Mononuclear cell (primary cell): ENCODE measurements at regions not wholly inside any gene's neighbourhood (a gene's known extent, or its start where the extent isn't known, plus 50 kb on each side); places are given as distances from the start of the nearest gene placed in this dataset.

ENCODE experiments used
- H3K27me3 ChIP-seq: 2 replicates; pipeline ENCODE4 v1.6.0; 2011; ENCODE audit warnings: low read length, control low read depth; ENCODE audit not compliant: insufficient read depth
- H3K4me1 ChIP-seq: 2 replicates; pipeline ENCODE4 v1.5.1; 2011; ENCODE audit warnings: mild to moderate bottlenecking, low read length, control low read depth; ENCODE audit not compliant: insufficient read depth
- H3K4me3 ChIP-seq: 2 replicates; pipeline ENCODE4 v1.5.1; 2011; ENCODE audit warnings: mild to moderate bottlenecking, low read length, moderate library complexity
- H3K9me3 ChIP-seq: 2 replicates; pipeline ENCODE4 v1.5.1; 2011; ENCODE audit warnings: low read depth, mild to moderate bottlenecking, control low read depth, low read length

- no peak overlapping the region for H3K4me3 ChIP-seq
Measured at GRCh38 chr1:198880818-198881597, 242.2 kb downstream of the PTPRC start.

GRCh38 chr1:198883184-198883583 is 244.3 kb downstream of the PTPRC start:
- Histone ChIP-seq H3K9me3 (no peaks in the 10 kb centered on the region), H3K4me3 (no peak overlapping the region), H3K4me1 (peaks cover 11% of the 10 kb centered on the region), H3K27me3 (no peaks in the 10 kb centered on the region)

More at GRCh38 chr1:198880818-198881597, 242.2 kb downstream of the PTPRC start:
- no peaks in the 10 kb centered on the region for H3K9me3 ChIP-seq
- no peaks in the 10 kb centered on the region for H3K27me3 ChIP-seq
- H3K4me1 ChIP-seq = peaks cover 11% of the 10 kb centered on the region

- Histone ChIP-seq H3K9me3 (no peaks in the 10 kb centered on the region), H3K4me3 (no peak overlapping the region), H3K27me3 (no peaks in the 10 kb centered on the region), H3K4me1 (no peaks in the 10 kb centered on the region)
Measured at GRCh38 chr1:198887866-198888265, 249.0 kb downstream of the PTPRC start.

DNA sequence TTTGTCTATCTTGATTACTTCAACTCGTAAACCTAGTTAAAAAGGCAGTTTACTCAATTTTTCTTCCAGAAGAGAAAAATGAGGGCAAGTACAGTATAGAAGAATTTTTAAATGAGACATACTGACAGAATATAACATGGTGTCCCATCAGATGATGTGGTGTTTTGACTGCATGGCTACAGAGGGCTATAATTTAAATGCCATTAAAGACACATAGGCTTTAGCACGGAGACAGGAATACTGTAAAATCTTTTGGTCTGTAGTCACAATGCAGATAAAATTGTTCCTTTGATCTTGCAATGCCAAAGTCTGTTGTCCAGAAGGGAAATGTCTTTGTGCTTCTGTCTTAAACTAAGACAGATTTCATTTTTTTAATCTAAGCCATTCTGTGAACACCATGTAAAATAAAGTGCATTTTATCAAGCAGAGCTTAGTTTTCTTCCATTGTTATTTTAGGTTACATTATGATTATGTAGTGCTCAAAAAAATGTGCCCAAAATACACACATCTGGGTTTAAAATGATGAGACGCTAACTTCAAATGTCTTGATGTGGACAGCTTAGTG is 249.6 kb downstream of the PTPRC start:
- Histone ChIP-seq H3K4me1 (no peaks in the 10 kb centered on the region), H3K27me3 (no peaks in the 10 kb centered on the region), H3K4me3 (no peak overlapping the region)

GRCh38 chr1:198889101-198889500 is 250.3 kb downstream of the PTPRC start:
- H3K27me3 ChIP-seq = no peaks in the 10 kb centered on the region
- H3K4me3 ChIP-seq = no peak overlapping the region
- no peaks in the 10 kb centered on the region for H3K4me1 ChIP-seq
- H3K9me3 ChIP-seq = no peaks in the 10 kb centered on the region

More for the DNA sequence above, 249.6 kb downstream of the PTPRC start:
- H3K9me3 ChIP-seq = no peaks in the 10 kb centered on the region

GRCh38 chr1:198889749-198890148 is 250.9 kb downstream of the PTPRC start:
- Histone ChIP-seq H3K9me3 (no peaks in the 10 kb centered on the region), H3K4me1 (no peaks in the 10 kb centered on the region), H3K4me3 (no peak overlapping the region), H3K27me3 (no peaks in the 10 kb centered on the region)

DNA sequence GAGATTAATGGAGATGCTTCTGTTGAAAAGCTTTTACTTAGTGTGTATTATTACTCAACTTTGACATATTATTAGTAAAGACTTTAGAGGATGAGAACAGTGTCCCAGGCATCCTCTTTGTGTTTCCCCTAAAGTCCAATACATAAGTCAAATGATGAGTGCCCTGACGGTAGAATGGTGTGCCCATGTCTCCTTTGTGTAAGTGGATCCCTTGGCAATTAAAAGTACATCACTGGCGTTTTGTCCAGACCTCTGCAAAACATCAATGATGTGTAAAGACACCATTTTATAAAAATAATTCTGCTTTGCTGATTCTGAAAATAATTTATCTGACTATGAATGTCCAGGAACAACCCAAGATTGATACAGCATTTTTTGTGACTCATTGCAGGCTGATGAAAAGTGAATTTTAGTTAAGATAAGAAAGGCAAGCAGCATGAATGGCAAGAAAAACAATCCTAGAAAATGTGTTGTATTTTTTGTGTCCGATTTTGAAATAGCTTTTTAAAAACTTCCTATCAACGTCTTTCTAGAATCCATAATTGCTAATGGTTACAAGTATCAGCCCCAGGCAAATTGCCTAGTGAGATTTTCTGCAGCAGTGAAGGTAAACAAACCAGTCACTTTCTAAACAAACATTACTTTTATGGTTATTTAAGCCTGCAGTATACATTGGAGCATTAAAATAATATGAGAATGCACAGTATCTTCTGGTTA is 251.5 kb downstream of the PTPRC start:
- Histone ChIP-seq H3K27me3 (no peaks in the 10 kb centered on the region), H3K4me3 (no peak overlapping the region), H3K4me1 (no peaks in the 10 kb centered on the region), H3K9me3 (no peaks in the 10 kb centered on the region)

- no peaks in the 10 kb centered on the region for H3K27me3 ChIP-seq
- no peaks in the 10 kb centered on the region for H3K9me3 ChIP-seq
- H3K4me3 ChIP-seq = no peak overlapping the region
- H3K4me1 ChIP-seq = no peaks in the 10 kb centered on the region
Measured at GRCh38 chr1:198892065-198892464, 253.2 kb downstream of the PTPRC start.

DNA sequence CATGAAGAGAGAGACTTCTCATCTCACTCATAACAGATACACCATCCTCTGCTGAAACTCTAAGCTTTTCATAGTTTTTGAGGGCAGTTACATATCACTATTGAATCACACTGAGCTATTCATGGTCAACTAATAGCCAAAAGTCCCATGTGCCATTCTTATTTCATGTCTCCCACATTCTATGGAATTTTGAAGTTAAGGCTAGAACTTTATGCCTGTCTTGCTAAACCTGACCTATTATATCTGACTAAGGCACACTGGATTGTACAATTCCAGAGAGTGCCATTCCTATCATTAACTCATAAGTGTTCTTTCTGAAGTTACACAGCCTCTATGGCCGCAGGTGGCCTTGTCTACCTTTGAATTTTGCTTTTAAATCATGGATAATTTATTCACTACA is 254.3 kb downstream of the PTPRC start:
- H3K27me3 ChIP-seq = no peaks in the 10 kb centered on the region
- H3K4me1 ChIP-seq = no peaks in the 10 kb centered on the region
- no peak overlapping the region for H3K4me3 ChIP-seq
- no peaks in the 10 kb centered on the region for H3K9me3 ChIP-seq

- Histone ChIP-seq H3K9me3 (no peaks in the 10 kb centered on the region), H3K4me1 (no peaks in the 10 kb centered on the region), H3K27me3 (no peaks in the 10 kb centered on the region), H3K4me3 (no peak overlapping the region)
Measured at GRCh38 chr1:198893763-198894444, 255.1 kb downstream of the PTPRC start.

DNA sequence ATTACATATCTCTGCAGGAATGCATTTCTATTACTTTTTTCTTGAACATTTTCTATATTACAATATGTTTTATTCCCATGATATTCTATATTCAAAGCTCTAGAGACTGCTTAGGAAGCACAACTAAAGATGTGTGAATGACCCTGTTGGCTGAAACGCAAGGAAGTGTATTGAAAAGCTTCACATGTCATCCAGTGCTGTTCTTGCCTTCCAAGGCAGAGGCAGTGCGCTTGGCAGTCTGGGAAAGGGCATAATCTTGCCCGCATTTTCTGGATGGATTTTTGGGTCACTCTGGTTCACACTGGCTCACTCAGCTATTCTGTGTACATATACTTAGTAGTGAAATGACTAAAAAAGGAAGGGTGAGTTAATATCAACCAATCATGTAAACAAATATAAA is 262.4 kb downstream of the PTPRC start:
- Histone ChIP-seq H3K9me3 (no peaks in the 10 kb centered on the region), H3K27me3 (no peaks in the 10 kb centered on the region), H3K4me3 (no peak overlapping the region)

GRCh38 chr1:198902655-198903054 is 263.8 kb downstream of the PTPRC start:
- Histone ChIP-seq H3K4me1 (no peaks in the 10 kb centered on the region), H3K27me3 (no peaks in the 10 kb centered on the region), H3K9me3 (no peaks in the 10 kb centered on the region), H3K4me3 (no peak overlapping the region)

More for the DNA sequence above, 262.4 kb downstream of the PTPRC start:
- no peaks in the 10 kb centered on the region for H3K4me1 ChIP-seq

DNA sequence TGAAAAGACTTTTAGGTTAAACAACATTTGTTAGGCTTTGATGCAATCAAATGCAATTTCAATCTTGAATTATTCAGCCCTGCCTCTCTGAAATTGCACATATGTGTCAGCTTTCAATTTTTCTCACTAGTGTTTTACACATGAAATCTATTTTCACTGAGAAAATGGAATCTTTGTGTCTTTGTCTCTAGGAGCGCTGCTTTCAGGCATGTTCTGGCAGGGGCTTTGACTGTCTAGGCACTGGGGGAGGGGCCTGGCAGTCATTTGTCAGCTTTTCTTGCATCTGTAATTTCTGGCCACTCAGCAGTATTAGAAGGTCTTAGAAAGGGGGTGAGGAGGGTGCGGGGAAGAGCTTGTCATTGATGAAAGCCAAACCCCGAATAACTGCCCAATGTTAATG is 264.4 kb downstream of the PTPRC start:
- Histone ChIP-seq H3K4me3 (no peak overlapping the region), H3K4me1 (no peaks in the 10 kb centered on the region), H3K27me3 (no peaks in the 10 kb centered on the region), H3K9me3 (no peaks in the 10 kb centered on the region)

DNA sequence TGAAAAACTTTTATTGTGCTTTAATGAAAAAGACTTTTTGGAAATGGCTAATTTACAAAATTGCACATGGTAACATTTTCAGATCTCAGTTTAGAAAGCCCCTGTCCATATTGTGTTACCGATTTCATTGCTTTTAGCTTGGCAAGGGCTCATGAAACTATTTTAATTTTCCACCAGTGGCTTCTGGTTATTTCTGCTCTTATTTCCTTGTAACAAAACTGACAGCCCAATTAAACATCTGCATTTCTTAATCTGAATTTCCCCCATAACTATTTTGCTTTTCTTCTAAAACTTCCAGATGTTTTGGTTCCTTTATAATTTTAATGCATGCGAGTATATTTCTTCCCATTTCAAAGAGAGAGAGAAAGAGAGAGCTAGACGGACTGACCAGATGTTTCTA is 264.8 kb downstream of the PTPRC start:
- Histone ChIP-seq H3K4me1 (no peaks in the 10 kb centered on the region), H3K27me3 (no peaks in the 10 kb centered on the region), H3K9me3 (no peaks in the 10 kb centered on the region), H3K4me3 (no peak overlapping the region)

DNA sequence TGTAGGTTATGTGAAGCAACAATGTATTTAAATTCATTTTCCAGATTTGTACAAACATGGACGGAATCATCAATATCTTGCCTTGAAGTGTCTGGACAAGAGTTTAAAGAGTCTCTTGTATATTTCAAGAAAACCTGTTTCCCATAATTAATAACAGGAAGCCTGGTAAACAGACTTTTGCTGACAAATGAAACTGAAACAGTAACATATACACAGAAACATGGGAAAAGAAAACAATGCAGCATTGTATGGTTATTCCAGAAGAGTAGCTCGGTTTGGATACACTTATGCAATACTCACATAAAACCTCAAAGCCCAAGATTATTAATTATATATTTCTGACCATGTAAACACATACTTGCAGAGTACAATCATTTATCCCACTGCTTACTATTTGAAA is 265.5 kb downstream of the PTPRC start:
- no peaks in the 10 kb centered on the region for H3K9me3 ChIP-seq

More for the DNA sequence above, 265.5 kb downstream of the PTPRC start:
- H3K4me3 ChIP-seq = no peak overlapping the region
- H3K4me1 ChIP-seq = no peaks in the 10 kb centered on the region
- H3K27me3 ChIP-seq = no peaks in the 10 kb centered on the region
